ENCODE measurements at regions not wholly inside any gene's neighbourhood (a gene's known extent, or its start where the extent isn't known, plus 50 kb on each side); places are given as distances from the start of the nearest gene placed in this dataset.

DNA sequence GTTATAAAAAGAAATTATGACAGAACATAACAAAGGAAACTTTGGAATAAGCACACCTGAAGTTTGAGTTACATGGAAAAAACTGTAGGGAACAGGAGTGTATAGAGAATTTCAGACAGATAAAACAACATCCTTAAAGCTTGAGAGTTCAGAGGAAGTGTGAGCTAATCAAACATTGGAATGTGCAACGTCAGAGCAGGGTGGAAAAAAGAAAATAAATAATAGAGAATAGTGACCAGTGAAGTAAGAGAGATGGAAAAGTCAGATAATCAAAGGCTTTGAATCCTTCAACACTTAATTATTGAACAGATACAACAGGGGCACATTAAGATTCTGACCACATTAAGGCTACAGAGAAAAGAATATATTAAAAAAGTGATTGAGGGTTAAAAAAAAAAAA lies 128.5 kb upstream of the CDH10 start:
- no peak overlapping the region for H3K4me3 ChIP-seq (ENCODE audit: low read depth, low read length)
- TF ChIP-seq, protein P1, sequence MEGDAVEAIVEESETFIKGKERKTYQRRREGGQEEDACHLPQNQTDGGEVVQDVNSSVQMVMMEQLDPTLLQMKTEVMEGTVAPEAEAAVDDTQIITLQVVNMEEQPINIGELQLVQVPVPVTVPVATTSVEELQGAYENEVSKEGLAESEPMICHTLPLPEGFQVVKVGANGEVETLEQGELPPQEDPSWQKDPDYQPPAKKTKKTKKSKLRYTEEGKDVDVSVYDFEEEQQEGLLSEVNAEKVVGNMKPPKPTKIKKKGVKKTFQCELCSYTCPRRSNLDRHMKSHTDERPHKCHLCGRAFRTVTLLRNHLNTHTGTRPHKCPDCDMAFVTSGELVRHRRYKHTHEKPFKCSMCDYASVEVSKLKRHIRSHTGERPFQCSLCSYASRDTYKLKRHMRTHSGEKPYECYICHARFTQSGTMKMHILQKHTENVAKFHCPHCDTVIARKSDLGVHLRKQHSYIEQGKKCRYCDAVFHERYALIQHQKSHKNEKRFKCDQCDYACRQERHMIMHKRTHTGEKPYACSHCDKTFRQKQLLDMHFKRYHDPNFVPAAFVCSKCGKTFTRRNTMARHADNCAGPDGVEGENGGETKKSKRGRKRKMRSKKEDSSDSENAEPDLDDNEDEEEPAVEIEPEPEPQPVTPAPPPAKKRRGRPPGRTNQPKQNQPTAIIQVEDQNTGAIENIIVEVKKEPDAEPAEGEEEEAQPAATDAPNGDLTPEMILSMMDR (IDR thresholded peaks at IDR 0.05; ENCODE audit: borderline replicate concordance, insufficient read depth, low read depth, low read length): no peak

GRCh38 chr5:24767086-24767485 lies 122.3 kb upstream of the CDH10 start:
- no peak overlapping the region for H3K4me3 ChIP-seq (ENCODE audit: low read depth, low read length)
- TF ChIP-seq, protein P1 (IDR thresholded peaks at IDR 0.05; ENCODE audit: borderline replicate concordance, insufficient read depth, low read depth, low read length): no peak

DNA sequence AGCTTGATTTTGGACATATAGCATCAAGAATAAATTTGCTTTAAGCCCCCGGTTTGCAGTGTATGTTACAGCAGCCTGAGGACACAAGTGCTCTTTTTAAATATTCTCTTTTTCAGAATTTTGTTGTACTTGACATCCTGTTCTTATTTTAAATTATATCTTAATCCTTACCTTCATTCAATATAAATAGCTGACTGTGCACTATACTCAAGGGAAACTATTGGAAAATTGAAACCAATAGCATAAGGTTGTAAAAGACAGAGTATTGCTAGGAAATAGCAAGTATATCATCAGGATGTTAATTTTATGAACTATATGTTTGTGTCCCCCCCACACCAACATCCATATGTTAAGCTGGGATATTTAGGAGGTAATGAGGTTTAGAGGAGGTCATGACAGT lies 120.4 kb upstream of the CDH10 start:
- TF ChIP-seq, protein P1 (IDR thresholded peaks at IDR 0.05; ENCODE audit: borderline replicate concordance, insufficient read depth, low read depth, low read length): no peak
- no peak overlapping the region for H3K4me3 ChIP-seq (ENCODE audit: low read depth, low read length)

DNA sequence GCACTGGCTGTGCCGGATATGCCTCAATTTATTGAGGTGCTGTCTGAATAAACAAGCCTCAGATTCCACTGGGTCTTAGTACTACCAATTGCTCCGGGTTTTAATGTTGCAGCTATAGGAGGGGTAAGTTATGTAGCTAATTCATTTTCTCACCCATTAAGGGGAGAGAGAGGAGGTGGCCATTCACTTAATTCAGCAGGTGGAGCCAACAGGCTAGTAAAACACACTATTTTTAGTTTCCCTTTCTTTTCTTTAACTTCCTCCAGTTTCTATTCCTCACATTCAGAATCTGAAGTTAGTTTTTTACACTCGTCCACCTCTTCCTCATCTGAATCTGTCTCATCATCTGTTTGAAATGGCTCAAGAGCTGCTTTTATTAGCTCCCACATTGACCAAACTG lies 105.6 kb upstream of the CDH10 start:
- TF ChIP-seq, protein P1 (IDR thresholded peaks at IDR 0.05; ENCODE audit: borderline replicate concordance, insufficient read depth, low read depth, low read length): no peak
- no peak overlapping the region for H3K4me3 ChIP-seq (ENCODE audit: low read depth, low read length)

DNA sequence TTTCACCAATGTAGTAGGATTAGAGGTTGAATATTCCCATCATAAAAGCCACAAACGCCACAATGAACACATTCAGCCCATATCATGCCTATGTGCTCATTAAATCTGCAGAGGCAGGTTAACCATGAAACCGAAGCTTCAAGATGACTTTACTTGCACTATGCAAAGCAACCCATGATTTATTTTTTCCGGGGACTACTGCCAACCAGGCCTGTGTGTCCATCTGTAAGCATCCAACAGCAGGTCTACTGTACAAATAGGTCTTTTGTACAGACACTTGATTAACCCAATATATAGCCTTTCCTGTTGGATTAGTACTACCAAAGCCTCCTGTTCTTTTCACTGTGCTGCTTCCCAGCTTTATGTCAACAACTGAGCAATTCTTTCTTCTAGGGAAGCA lies 104.9 kb upstream of the CDH10 start:
- H3K4me3 ChIP-seq (ENCODE audit: low read depth, low read length): no peak overlapping the region
- TF ChIP-seq, protein P1 (IDR thresholded peaks at IDR 0.05; ENCODE audit: borderline replicate concordance, insufficient read depth, low read depth, low read length): no peak

GRCh38 chr5:24747327-24747726 lies 102.5 kb upstream of the CDH10 start:
- TF ChIP-seq, protein P1 (IDR thresholded peaks at IDR 0.05; ENCODE audit: borderline replicate concordance, insufficient read depth, low read depth, low read length): no peak
- H3K4me3 ChIP-seq (ENCODE audit: low read depth, low read length): no peak overlapping the region

GRCh38 chr5:24742334-24742733 lies 97.6 kb upstream of the CDH10 start:
- TF ChIP-seq, protein P1 (IDR thresholded peaks at IDR 0.05; ENCODE audit: borderline replicate concordance, insufficient read depth, low read depth, low read length): no peak
- H3K4me3 ChIP-seq (ENCODE audit: low read depth, low read length): no peak overlapping the region

Data from GM12875 (cell line).